Left lung (tissue), 4 donors: ENCODE measurements at regions not wholly inside any gene's neighbourhood (a gene's known extent, or its start where the extent isn't known, plus 50 kb on each side); places are given as distances from the start of the nearest gene placed in this dataset.
"Not testable (repeated sequence)": the region's sequence is repeated elsewhere in the genome, so short reads cannot be mapped to it uniquely, and the experiment has no call there.

Experiments
- ATAC-seq: fragments of 200-7000 bp; cut with Tn5 transposase; one replicate; pipeline ENCODE4 v1.9.1; 2020; ENCODE audit warnings: moderate library complexity
- DNase-seq, 4 donors: peaks; one replicate each; pipeline ENCODE4 v3.0.0-alpha.2; 2013 to 2020
- H3K27ac ChIP-seq, 2 donors: fragments of 200-600 bp; sonication (generic) in 1 of 2; one replicate each; pipeline versions ENCODE4 v1.5.0 to v1.8.0; 2020 to 2021
- H3K27me3 ChIP-seq, 2 donors: fragments of 200-600 bp; sonication (generic) in 1 of 2; one replicate each; pipeline versions ENCODE4 v1.5.0 to v1.8.0; 2020 to 2021
- H3K36me3 ChIP-seq, 2 donors: fragments of 200-600 bp; sonication (generic) in 1 of 2; one replicate each; pipeline versions ENCODE4 v1.5.0 to v1.8.0; 2020 to 2021
- H3K4me1 ChIP-seq, 2 donors: fragments of 200-600 bp; one replicate each; pipeline ENCODE4 v1.8.0; 2021
- H3K4me3 ChIP-seq, 2 donors: fragments of 200-600 bp; sonication (generic) in 1 of 2; one replicate each; pipeline versions ENCODE4 v1.5.0 to v1.8.0; 2020 to 2021; ENCODE audit warnings: mild to moderate bottlenecking in 1 of 2
- H3K9me3 ChIP-seq, 2 donors: fragments of 200-600 bp; sonication (generic) in 1 of 2; one replicate each; pipeline versions ENCODE4 v1.5.0 to v1.8.0; 2020 to 2021
- CTCF ChIP-seq, 2 donors: fragments of 200-600 bp; sonication (generic) in 1 of 2; IDR thresholded peaks; one replicate each; pipeline versions ENCODE4 v1.5.0 to v1.8.0; 2021; ENCODE audit warnings: antibody characterized with exemption in 2 of 2
- intact Hi-C, 2 donors: fragments of 100-400 bp; cut with DNase I; formaldehyde crosslinking; loops; one replicate each; pipeline versions ENCODE4 v1.11.2 to v1.14.2; 2022
- donor health status: DM: no; HTN: yes; CAD: no.
- donor health status: DM: no; HTN: no; CAD: no.

- no peak for TF ChIP-seq CTCF (IDR thresholded peaks at IDR 0.05)
- Histone ChIP-seq H3K27me3 (no peaks in the 10 kb centered on the region), H3K4me1 (no peaks in the 10 kb centered on the region), H3K9me3 (peaks cover 0 to 26% of the 10 kb centered on the region in 2 donors), H3K27ac (no peak overlapping the region), H3K4me3 (no peak overlapping the region), H3K36me3 (no peaks in the 10 kb centered on the region)
- ATAC-seq = no peak
- DNase-seq = no peak
- intact Hi-C loops = no loop called here
Measured at GRCh38 chr18:28425886-28426285, 249.0 kb upstream of the CDH2 start.

GRCh38 chr18:28422577-28422976 lies 245.6 kb upstream of the CDH2 start:
- intact Hi-C loops = no loop called here
- no peaks in the 10 kb centered on the region for H3K4me1 ChIP-seq
- no peaks in the 10 kb centered on the region for H3K27me3 ChIP-seq
- H3K27ac ChIP-seq = no peak overlapping the region
- ATAC-seq (no peak), DNase-seq (no peak)
- peaks cover 0 to 22% of the 10 kb centered on the region in 2 donors for H3K9me3 ChIP-seq
- no peak overlapping the region for H3K4me3 ChIP-seq
- TF ChIP-seq CTCF (IDR thresholded peaks at IDR 0.05) = no peak
- H3K36me3 ChIP-seq = no peaks in the 10 kb centered on the region

DNA sequence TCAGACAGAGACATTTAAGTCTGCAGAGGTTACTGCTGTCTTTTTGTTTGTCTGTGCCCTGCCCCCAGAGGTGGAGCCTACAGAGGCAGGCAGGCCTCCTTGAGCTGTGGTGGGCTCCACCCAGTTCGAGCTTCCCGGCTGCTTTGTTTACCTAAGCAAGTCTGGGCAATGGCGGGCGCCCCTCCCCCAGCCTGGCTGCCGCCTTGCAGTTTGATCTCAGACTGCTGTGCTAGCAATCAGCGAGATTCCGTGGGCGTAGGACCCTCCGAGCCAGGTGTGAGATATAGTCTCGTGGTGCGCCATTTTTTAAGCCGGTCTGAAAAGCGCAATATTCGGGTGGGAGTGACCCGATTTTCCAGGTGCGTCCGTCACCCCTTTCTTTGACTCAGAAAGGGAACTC lies 245.0 kb upstream of the CDH2 start:
- intact Hi-C loops, H3K36me3 ChIP-seq: not testable (repeated sequence)

DNA sequence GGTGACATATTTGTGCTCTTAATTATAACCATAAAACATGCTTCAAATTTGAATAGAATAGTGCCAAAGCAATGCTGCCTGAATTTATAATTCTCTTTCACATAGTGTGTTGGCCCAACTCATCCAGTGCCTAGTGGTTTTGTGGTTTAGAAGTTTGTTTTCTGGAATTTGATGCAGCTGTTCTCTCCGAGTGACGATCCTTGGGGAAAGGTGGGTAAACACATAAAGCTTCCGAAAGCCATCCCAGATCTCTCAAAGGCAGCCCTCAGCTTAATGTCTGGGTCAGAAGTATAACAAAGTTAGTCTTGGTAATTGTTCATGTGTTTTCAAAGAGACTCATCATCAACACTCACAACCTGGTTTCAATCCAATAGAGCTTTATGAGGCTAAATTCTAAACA lies 235.6 kb upstream of the CDH2 start:
- no peak for DNase-seq
- no peaks in the 10 kb centered on the region for H3K9me3 ChIP-seq
- intact Hi-C loops = no loop called here
- H3K27ac ChIP-seq = no peak overlapping the region
- no peak for ATAC-seq
- H3K27me3 ChIP-seq = no peaks in the 10 kb centered on the region
- no peak overlapping the region for H3K4me3 ChIP-seq
- TF ChIP-seq CTCF (IDR thresholded peaks at IDR 0.05) = no peak
- no peaks in the 10 kb centered on the region for H3K36me3 ChIP-seq
- H3K4me1 ChIP-seq = no peaks in the 10 kb centered on the region

More for the DNA sequence above, 245.0 kb upstream of the CDH2 start:
- ATAC-seq, H3K27ac ChIP-seq, H3K4me1 ChIP-seq, H3K4me3 ChIP-seq, DNase-seq, H3K27me3 ChIP-seq: not testable (repeated sequence)
- H3K9me3 ChIP-seq = peaks cover 0 to 22% of the 10 kb centered on the region in 2 donors

DNA sequence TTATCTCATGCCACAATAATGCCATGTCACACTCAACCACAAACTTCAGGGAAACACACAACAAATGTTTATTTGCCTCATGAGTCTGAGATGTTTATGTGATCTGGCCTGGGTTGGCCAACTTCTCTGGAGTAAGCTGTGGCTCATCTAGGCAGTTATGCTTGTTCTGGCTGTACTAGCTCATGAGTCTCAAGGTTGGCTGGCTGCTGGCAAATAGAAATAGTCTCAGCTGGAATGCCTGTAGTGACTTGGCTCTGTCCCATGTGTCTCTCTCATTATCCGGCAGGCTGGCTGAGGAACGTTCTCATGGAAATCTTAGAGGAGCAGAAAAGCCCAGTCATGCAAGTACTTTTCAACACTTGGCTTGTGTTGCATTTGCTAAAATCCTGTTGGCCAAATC lies 234.9 kb upstream of the CDH2 start:
- intact Hi-C loops = no loop called here
- Histone ChIP-seq H3K9me3 (no peaks in the 10 kb centered on the region), H3K4me1 (no peaks in the 10 kb centered on the region), H3K27me3 (no peaks in the 10 kb centered on the region), H3K27ac (no peak overlapping the region), H3K36me3 (no peaks in the 10 kb centered on the region), H3K4me3 (no peak overlapping the region)
- TF ChIP-seq CTCF (IDR thresholded peaks at IDR 0.05) = no peak
- no peak for ATAC-seq
- no peak for DNase-seq

- Histone ChIP-seq H3K36me3 (no peaks in the 10 kb centered on the region), H3K27me3 (no peaks in the 10 kb centered on the region), H3K4me1 (no peaks in the 10 kb centered on the region), H3K9me3 (no peaks in the 10 kb centered on the region), H3K27ac (no peak overlapping the region), H3K4me3 (no peak overlapping the region)
- intact Hi-C loops = no loop called here
- no peak for DNase-seq
- TF ChIP-seq CTCF (IDR thresholded peaks at IDR 0.05) = no peak
- no peak for ATAC-seq
Measured at GRCh38 chr18:28409811-28410210, 232.9 kb upstream of the CDH2 start.
